T-helper 9 cell (primary cell): ENCODE measurements at regions not wholly inside any gene's neighbourhood (a gene's known extent, or its start where the extent isn't known, plus 50 kb on each side); places are given as distances from the start of the nearest gene placed in this dataset.

ENCODE experiments used
- DNase-seq: peaks from one replicate; pipeline ENCODE4 v3.0.0-alpha.2; 2020

DNA sequence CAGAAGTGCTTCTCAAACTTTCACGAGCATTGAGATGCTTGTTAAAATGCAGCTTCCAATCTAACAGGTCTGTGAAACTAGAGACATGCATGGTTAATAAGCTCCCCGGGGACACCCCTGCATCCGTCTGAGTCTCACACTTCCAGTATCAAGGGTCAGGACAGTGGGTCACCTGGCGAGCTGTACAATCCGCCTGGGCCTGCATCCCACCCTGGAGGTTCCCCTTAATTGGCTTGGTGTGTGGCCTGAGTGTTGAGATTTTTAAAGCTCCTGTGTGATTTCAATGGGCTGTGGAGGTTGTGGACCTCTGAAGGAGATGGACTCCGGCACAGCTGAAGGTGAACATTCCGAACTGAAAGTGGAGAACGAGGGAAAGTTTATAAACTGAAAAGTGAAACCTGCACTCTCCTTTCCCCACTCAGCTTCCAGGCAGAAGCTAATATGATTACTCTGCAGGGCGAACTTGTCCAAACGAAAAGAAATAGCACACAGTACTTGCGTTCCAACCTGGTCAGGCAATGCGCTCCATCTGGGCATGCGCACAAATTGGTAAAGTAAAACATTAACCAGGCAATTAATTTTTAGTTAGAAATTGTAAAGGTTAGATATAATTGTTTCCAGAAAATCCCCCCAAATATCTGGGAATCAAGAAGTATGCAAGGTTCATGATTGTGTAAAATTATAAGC is 191.7 kb upstream of the ALKAL2 start:
- no peak for DNase-seq

DNA sequence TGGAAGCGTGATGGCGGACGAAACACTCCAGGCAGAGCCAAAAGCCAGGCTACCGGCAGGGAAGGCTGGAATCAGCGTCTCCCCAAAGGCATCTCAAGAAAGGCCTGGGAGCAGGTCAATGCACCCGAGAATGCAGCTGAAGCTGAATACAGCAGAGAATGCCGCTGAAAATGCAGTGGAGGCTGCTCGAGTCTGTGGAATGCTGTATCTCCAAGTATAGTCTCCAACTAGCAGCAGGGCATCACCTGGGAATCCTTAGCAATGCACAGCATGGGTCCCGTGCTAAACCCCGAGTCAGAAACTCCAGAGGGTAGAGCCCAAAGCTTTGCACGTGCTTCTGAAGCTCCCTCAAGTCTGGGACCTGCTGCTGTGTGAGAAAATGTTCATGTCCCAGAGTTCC is 191.1 kb upstream of the ALKAL2 start:
- DNase-seq, result no peak

DNA sequence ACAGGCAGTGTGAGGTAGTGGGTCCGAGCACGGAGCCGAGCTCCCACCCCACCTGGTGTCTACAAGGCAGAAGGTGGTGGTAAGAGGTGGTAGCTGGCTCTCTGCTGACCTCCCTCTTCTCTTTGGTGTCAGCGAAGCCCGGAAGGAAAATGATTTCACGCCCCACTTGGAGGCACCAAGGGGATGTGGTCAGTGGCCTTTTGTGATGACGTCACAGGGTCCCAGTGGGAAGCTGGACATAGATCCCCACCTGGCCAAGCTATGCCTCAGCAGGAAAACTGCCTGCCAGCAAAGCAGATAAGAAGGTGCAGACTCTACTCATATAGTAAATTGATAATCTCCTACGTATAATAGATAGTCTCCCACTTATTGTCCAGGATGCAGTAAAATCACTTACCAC is 183.7 kb upstream of the ALKAL2 start:
- DNase-seq, result no peak

DNA sequence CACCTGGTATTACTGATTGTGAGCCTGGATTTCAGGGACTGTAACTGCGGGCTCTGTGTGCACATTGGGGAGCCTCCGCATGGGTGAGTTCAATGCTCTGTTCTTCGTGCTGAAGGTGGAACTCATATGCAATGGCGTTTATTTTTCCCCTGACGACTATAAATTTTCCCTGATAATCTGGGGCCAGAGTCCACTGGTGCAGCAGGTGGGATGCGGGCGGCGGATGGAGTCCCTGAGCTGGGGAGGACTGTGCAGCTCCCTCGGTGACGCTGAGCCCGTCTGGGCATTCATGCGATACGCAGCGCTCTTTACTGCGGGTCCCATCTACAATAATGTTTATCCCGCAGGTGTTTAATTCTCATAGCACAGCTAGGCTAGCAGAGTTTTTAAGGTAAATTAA is 181.6 kb upstream of the ALKAL2 start:
- DNase-seq, result no peak

DNA sequence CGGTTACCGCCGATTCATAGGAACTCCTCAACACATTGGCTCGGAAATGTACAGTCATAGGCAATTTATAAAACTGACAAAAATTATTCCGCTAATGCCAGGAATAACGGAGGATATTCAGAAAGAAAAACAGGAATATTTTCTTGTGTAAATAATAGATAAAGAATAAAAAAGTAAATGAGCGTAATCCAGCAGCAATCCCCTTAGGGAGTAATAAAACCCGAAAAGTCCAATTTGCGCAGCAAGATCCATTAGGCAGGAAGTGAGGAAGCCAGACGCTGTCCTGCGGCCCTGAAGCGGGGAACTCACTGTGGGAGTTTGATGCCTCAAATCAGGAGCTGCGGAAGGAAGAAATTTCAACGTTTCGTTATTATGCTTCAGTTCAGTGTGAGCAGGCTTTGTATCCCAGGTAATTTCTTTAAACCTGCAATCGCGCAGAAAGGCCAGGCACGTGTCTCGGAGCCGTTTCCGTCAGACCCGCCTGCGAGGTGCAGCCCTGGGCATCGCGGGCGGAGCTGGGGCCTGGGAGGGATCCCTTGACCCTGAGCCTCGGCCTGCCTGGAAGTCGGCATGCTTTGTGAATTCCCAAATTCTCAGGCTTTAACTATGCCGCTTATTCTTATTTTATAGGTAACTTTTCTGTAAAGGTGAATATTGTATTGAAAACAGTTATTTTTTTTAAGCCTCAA is 180.9 kb upstream of the ALKAL2 start:
- DNase-seq, result no peak

DNA sequence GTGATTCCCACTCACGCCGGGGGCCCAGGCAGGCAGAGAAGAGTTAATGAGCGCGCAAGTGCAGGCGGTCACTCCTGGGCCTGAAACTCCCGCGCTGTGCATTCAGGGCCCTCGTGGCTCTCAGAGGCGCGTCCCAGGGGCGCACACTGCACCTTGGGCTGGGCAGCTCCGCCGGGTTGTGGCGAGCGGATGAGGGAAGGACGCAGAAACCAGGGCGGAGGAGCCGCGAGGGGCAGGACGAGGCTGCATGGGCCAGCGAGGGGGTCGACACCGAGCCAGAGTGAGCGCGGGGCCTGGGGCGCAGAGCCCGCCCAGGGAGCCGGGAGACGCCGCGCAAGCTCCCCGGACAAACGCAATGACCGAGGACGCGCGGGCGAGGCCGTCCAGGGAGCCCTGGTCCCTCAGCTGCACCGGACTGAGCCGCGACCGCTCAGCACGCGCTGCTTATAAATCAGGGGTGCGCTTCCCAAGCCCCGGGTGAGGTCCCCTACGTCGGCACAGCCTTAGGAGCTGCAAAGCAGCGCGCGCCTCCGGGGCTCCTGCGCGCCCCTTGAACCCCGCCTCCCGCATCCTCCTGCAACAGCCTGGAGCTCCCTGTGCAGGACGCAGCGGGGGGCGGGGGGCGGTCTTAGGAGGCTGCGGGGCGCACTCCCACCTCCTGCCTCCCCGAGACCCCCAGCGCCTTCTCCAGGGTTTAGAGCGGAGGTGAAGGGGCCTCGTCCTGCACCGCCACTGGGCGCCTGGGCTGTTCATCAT is 180.2 kb upstream of the ALKAL2 start:
- DNase-seq, result no peak

DNA sequence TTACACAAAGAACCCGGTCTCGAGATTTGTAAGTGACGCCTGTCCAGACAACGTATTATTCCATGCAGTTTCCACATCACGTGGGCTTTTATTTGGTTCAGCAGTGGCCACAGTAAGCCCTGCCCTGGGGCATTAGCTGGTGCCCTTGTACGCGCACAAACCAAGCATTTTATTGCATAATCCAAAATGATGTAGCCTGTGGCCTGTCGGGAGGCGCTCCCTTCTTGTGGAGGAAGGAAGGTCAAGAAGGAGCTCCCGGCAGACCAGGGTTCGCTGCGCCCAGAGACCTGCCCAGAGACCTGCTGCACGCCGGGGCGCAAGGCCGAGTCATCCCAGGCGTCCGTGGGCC is 179.6 kb upstream of the ALKAL2 start:
- no peak for DNase-seq

DNA sequence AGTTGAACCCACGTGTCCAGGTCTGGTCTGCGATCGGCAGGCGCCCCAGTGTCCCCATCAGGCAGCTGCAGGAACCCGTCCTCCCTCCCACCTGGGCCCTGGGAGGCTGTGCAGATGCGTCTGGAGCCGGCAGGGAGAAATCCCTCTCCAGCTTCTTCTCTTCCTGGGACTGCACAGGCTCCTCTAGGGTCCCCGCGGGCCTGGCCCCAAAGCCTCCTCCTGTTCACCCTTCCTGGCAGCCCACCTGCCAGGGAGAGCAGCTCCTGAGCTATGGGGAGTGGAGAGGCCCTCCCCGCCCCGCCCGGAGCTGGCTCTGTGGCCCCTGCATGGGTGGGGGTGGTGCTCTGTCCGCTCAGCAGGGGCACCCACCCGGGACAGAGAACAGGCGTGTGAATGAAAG is 179.2 kb upstream of the ALKAL2 start:
- DNase-seq, result no peak

DNA sequence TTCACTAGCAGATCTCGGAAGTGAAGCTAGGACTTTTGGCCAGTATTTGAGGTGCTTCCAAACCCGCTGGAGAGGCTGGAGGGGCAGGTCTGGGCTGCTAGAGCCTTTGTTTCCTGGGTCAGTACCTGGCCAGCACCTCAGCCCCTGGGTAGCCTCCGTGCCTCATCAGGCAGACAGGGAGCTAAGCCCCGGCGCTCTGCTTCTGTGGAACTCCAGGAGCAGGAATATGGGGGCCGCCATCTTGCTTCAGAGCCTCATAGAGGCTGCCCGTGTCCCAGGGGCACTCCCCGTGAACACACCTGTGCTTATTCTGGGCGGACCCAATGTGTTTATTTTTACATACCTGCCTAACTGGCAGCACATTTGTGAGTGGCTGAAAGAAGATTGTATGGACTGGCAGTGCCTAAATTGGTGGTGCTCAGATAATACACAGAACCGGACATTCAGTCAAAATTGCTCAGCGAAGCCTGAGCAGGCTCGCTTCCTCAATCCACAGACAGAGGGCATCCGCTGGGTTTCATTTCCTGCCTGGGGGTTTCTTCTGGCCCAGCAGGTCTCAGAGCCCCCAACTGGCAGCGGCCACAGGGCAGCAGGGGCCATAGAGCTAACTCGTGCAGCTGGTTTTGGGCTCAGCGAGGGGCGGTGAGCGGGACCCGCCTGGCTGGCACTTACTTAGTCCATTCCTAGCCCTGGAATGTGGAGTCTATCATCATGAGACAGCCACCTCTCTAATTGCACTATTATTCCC is 176.8 kb upstream of the ALKAL2 start:
- DNase-seq, result no peak

DNA sequence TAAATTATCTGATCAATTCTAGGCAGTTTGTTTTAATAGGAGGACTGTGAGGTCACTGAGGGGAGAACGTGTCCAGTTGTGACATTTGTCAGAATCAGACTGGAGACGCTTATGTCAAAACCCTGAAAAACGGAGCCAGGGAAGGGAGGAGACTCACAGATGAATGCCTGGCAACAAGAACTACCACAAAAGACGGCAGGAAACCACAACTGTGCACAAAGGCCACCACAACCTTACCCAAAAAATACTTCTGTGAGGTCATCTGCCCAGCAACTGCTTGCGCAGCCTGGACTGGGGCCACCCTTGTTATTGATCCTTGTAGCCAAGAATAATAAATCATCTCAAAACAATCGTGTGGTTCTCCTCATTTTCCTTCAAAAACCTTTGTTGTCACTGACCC is 173.0 kb upstream of the ALKAL2 start:
- DNase-seq, result peak; percentile 25

DNA sequence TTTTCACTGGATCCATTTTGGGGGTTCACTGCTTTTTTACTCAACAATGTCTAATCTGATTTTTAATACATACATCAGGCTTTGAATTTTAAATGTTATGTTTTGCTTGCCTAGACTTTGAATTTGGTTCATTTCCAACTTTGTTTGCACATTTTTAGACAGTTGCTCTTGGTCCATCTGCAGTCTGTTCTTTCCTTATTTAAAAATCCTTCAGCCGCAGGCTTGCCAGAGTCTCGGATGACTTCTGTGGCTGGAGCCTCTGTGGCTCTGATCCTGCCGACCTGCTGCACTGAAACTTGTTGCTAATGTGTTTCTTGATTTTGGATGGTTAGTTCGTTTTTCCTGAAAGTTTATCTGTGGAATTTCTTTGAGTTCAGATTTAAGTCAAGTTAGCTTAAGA is 172.0 kb upstream of the ALKAL2 start:
- DNase-seq, result no peak

DNA sequence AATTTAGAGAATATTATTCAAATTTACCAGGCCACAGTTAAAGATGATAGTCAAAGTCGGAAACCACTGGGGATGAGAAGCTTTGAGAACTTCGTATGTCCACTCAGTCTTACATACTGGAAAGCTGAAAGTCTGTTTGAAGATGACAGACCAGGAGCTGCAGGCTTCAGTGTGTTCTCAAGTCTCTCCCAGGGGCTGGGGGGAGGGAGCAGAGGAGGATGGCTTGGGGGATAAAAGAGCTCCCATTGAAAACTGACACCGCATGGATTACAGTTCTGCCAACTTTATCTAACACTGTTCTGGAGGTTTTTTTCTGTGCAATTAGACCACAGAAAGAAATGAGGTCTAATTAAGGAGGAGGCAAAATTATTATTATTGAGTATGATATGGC is 170.5 kb upstream of the ALKAL2 start:
- DNase-seq, result no peak

DNA sequence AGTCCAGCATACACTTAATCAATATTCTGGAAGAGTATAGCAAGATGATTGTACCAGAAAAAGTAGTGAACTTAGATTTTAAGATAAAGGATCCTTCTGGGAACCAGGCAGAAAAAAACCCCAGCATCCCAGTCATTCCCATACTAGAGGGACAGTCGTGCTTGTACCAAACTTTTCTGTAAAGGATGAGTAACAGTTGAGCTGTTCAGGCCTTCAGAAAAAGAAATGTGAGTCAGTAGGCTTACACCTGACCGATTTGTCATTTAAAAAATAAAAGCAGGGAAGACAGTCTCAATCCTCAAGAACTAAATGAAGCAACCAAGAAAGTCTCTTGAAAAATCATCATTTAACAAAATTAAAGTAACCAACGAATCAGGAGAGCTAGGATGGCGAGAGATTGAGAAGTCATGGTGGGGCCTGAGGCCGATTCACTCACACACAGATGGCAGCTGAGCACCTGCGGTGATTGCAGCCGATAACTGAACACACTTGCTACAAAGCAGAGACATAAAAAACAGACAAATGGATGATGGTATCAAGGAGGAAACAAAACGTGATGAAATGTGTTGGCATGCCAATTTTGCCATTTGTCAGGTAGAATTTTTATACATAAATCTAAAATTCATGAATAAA is 170.0 kb upstream of the ALKAL2 start:
- DNase-seq, result no peak

DNA sequence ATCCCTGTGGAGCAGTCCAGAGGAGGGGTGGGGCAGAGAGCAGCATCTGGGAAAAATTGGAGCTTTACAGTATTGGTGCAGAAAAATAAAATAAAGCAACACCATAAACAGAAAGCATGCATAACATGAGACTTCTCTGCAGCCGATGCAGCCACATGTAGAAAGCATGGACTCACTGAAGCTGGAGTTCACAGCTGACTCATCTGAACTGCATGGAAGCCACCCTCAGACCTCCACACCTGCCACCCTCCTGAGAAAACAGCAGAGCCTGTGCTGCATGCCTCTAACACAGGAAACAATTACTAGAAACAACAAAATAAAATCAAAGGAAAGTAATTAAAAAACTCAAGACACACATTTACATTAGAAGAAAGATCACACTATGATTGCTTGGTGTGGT is 169.4 kb upstream of the ALKAL2 start:
- no peak for DNase-seq

DNA sequence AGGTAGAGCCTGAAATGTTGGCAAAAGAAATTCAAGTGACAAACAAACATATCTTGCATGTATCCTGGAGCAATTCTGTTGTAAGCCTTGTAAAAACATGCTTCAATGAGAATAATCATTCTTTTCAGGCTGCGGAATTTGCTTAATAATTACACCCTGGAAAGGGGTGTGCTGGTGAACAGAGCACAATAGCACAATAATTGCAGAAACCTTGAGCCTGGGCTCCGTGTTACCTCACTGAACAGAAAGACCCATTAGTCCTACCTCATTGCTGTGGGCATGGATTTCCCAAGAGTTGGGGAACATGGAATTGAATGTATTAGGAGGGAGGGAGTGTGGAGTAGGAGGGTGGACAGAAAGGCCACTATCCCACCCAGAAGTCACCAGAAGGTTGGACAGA is 168.0 kb upstream of the ALKAL2 start:
- DNase-seq, result no peak

DNA sequence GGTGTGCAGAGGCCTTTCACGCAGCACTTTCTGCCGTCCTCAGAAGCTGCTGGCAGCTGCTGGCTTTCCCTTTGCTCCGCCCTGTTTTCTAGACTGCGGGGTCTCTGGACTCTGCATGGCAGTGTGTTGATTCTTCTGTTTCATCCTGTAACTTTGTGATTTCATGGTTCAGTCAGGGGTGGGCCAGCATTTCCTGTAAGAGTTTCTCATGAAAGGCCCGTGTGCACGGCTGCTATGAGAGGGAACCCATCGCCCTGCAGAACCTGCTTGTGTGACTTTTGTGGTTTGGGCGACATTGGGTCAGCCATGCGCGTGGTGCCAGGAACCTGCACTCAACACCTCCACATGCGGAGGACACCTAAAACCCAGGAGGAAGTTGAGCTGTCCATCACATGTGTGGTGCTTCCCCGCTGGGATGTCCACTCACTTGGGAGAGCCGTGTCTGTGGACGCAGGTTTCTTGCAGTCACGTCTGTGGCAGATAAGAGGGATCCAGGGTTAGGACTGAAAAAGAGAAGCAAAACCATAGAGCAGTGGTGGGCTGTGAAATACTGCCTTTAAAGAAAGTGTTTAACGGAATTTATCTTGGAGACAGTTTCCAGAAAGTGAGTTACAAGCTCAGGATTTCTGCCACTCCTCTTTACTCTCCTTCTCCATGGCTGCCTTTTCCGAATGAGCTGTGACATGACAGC is 167.3 kb upstream of the ALKAL2 start:
- DNase-seq, result no peak

DNA sequence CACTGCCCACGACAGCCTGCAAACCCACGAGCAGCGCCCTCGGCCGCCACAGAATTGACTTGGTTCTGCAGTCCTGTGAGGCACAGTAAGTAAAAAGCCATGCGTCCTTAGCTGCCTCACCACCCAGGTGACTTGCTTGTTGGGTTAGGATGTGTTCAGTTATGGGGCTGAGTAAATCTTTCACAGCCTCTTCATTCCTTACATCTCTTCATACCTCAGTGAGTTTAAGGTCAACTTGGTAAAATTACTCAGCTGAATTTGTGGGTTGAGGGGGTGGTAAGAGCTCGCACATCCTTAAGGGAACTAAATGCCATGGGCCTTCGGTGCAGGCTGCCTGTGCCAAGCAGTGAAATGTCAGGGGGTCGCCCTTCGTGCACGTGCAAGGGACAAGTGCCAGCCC is 165.2 kb upstream of the ALKAL2 start:
- no peak for DNase-seq

DNA sequence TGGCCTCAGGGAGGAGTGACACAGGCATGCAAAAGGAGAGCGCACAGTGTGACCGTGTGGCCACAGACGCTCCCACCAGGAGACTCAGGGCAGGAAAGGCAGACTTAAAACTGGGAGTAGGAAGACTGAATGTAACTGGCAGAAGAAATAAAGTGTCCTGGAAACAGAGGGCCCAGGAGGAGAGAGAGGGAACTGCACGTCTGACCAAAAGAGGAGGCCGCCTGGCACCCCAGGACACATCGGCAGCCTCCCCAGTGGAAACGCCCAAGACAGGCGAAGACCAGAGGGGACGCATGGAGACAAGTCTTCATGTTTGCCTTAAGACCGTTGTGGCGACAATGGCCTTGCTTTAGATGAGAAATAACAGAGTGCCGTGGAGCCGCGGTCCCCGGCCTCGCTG is 163.6 kb upstream of the ALKAL2 start:
- DNase-seq, result no peak

DNA sequence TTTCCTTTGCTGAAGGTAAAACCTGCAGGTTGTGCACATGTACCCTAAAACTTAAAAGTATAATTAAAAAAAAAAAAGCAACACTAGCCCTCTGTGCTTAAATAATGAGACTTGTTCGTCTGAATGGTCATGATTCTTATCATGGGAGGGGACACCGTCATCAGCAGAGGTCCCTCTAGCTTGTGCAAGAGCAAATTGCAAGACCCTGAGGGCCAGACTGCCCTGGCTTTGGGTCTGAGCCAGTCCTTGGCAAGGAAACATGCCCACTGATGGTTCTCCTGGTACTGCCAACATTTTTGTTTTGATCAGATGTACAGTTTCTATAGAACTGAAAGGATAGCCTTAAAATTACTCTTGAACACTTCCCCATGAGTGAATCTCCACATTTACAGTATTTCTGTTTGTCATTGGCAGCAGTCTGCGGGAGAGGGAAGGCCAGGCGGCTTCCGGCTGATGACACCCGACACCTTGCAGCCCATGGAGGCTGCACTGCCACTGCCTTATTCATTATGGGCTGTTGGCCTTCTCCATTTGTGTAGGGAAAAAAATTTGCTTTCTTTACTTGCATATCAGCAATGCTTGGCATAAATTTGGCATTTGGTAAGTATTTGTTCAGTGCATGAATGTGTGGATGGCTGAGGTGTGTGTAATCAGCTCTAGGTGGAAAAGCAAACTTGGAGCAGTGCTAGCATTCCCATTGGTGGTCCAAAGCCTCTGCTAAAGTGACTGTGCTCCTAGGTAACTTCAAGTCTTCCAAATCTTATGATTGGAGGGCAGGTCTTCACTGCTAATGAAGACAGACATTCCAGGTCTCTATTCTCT is 161.6 kb upstream of the ALKAL2 start:
- DNase-seq, result no peak

DNA sequence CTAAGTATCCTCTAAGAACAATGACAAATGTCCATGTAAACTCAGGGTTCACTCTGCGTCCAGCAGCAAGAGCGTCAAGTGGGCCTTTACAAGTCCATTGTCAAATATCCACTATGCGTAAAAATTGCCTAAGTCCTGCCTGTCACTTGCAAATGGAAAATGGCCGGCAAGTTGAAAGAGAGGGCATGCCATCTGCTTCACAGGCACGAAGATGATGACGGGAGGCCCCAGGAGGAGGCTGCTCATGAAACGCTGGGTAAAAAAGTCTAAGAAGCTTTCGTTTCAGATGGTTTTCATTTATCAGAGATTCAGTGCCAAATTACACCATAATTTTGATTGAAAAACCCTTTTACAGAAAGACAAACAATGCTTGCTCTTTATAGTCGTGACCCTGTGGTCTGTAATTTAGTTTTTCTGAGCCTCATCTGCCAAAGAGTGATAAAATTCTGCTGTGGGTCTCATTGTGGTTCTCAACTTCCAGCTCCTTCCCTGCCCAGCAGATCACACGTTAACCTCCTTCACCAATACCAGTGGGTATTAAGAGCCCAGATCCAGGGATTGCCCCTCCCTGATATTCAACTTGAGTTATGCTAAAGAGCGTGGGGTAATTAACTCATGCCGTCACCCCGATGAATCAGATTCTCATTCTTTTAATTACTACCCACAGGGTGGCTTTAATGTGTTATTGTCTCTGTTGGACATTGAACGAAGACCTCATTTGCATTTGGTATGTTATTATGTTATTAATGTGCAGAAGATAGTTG is 160.2 kb upstream of the ALKAL2 start:
- no peak for DNase-seq
